B cell (primary cell): ENCODE measurements at regions not wholly inside any gene's neighbourhood (a gene's known extent, or its start where the extent isn't known, plus 50 kb on each side); places are given as distances from the start of the nearest gene placed in this dataset.
A peak's percentile ranks its signal among the peaks of the same experiment; 100 is the strongest.
"Not testable (repeated sequence)": the region's sequence is repeated elsewhere in the genome, so short reads cannot be mapped to it uniquely, and the experiment has no call there.

Source experiments
- ATAC-seq: fragments of 200-7000 bp; cut with Tn5 transposase; one replicate; pipeline ENCODE4 v1.10.0; 2021; ENCODE audit warnings: low read depth, mild to moderate bottlenecking, moderate number of reproducible peaks, moderate library complexity
- CTCF ChIA-PET: fragments of 350-600 bp; sonication (Branson Sonifier 250); formaldehyde crosslinking; loops from one replicate; lab custom pipeline; 2021; ENCODE audit warnings: antibody characterized with exemption, inconsistent platforms; lab: Charles Lee
- POLR2A ChIA-PET: fragments of 350-600 bp; sonication (Branson Sonifier 250); formaldehyde crosslinking; loops from one replicate; lab custom pipeline; 2021; ENCODE audit warnings: antibody characterized with exemption; lab: Charles Lee
- DNase-seq: peaks from one replicate; pipeline ENCODE4 v3.0.0; 2013
- H2AFZ ChIP-seq: 2 replicates; pipeline ENCODE4 v1.6.1; 2012; ENCODE audit warnings: mild to moderate bottlenecking, low read depth, low read length; ENCODE audit not compliant: insufficient read depth, poor library complexity, severe bottlenecking
- H3K27ac ChIP-seq, 2 donors: 1 replicate in 1 of 2; 2 replicates in 1 of 2; pipeline ENCODE4 v1.5.1; 2012 to 2013; ENCODE audit warnings: low read length in 2 of 2, mild to moderate bottlenecking in 2 of 2, moderate library complexity in 1 of 2
- H3K27me3 ChIP-seq, 4 experiments: fragments of 200-600 bp in 1 of 4; sonication (generic) in 1 of 4; replicated peaks in 1 of 4; 1 replicate in 2 of 4; 2 replicates in 2 of 4; pipeline versions ENCODE4 v1.6.1 to v1.7.0; 2013 to 2016; ENCODE audit warnings: low read length in 3 of 4, mild to moderate bottlenecking in 2 of 4, mixed read lengths in 1 of 4, moderate library complexity in 1 of 4; ENCODE audit not compliant: insufficient read depth in 4 of 4, control insufficient read depth in 3 of 4; ENCODE audit errors: control extremely low read depth in 1 of 4
- H3K36me3 ChIP-seq, 2 experiments: replicated peaks in 1 of 2; 1 replicate in 1 of 2; 2 replicates in 1 of 2; pipeline versions ENCODE4 v1.6.1 to v1.7.1; 2013; ENCODE audit warnings: low read length in 1 of 2; ENCODE audit not compliant: insufficient read depth in 2 of 2, control insufficient read depth in 1 of 2; ENCODE audit errors: control extremely low read depth in 1 of 2, extremely low read depth in 1 of 2
- H3K4me1 ChIP-seq, 2 donors: fragments of 200-600 bp in 1 of 2; sonication (generic) in 1 of 2; 1 replicate in 1 of 2; 2 replicates in 1 of 2; pipeline versions ENCODE4 v1.5.1 to v1.6.1; 2013 to 2017; ENCODE audit warnings: low read length in 2 of 2; ENCODE audit not compliant: control insufficient read depth in 2 of 2, insufficient read depth in 2 of 2
- H3K4me2 ChIP-seq: replicated peaks from 2 replicates; pipeline ENCODE3; 2012; ENCODE audit warnings: mild to moderate bottlenecking, low read depth, low read length; ENCODE audit not compliant: poor library complexity, severe bottlenecking
- H3K4me3 ChIP-seq, 5 experiments: fragments of 200-600 bp in 1 of 5; sonication (generic) in 1 of 5; 1 replicate in 3 of 5; 2 replicates in 2 of 5; pipeline versions ENCODE4 v1.5.1 to v1.7.0; 2011 to 2016; ENCODE audit warnings: low read length in 4 of 5, mild to moderate bottlenecking in 4 of 5, low read depth in 2 of 5, control low read depth in 1 of 5, moderate library complexity in 1 of 5; ENCODE audit not compliant: insufficient read depth in 1 of 5; ENCODE audit errors: control extremely low read depth in 1 of 5, extremely low read depth in 1 of 5
- H3K79me2 ChIP-seq: fragments of 200-600 bp; sonication (generic); one replicate; pipeline ENCODE4 v1.6.0; 2016; ENCODE audit warnings: low read length; ENCODE audit not compliant: control insufficient read depth, insufficient read depth
- H3K9ac ChIP-seq: fragments of 200-600 bp; sonication (generic); 2 replicates; pipeline ENCODE4 v1.6.1; 2017; ENCODE audit warnings: mild to moderate bottlenecking, low read length, moderate library complexity
- H3K9me3 ChIP-seq, 3 donors: one replicate each; pipeline versions ENCODE4 v1.6.1 to v1.7.1; 2013; ENCODE audit warnings: low read length in 2 of 3; ENCODE audit not compliant: control insufficient read depth in 2 of 3, insufficient read depth in 1 of 3; ENCODE audit errors: control extremely low read depth in 1 of 3
- H4K20me1 ChIP-seq: 2 replicates; pipeline ENCODE4 v1.6.0; 2012; ENCODE audit warnings: mild to moderate bottlenecking, low read length; ENCODE audit not compliant: insufficient read depth, control insufficient read depth, poor library complexity, severe bottlenecking
- H3K27ac Mint-ChIP-seq: one replicate; pipeline ENCODE4 v1.8.0; 2021; ENCODE audit warnings: mixed read lengths
- H3K27me3 Mint-ChIP-seq: one replicate; pipeline ENCODE4 v1.8.0; 2021; ENCODE audit warnings: mixed read lengths
- H3K4me1 Mint-ChIP-seq: one replicate; pipeline ENCODE4 v1.8.0; 2021; ENCODE audit warnings: mixed read lengths
- H3K4me3 Mint-ChIP-seq: one replicate; pipeline ENCODE4 v1.8.0; 2021; ENCODE audit warnings: mixed read lengths
- H3K9me3 Mint-ChIP-seq: one replicate; pipeline ENCODE4 v1.8.0; 2022; ENCODE audit warnings: mixed read lengths; ENCODE audit not compliant: insufficient read depth
- CTCF ChIP-seq: fragments of 200-600 bp; IDR thresholded peaks from one replicate; pipeline ENCODE4 v1.8.0; 2022; ENCODE audit warnings: antibody characterized with exemption, mild to moderate bottlenecking
- EZH2 ChIP-seq: IDR thresholded peaks from 2 replicates; pipeline ENCODE4 v1.6.1; 2012; ENCODE audit warnings: borderline replicate concordance, low read depth, mild to moderate bottlenecking, moderate library complexity, low read length; ENCODE audit not compliant: insufficient read depth, poor library complexity, severe bottlenecking
- WGBS: methylation state at CpG from one replicate; pipeline ENCODE4 v1.1.5; 2013; ENCODE audit warnings: missing lambda C conversion rate; ENCODE audit not compliant: insufficient coverage; 5-methylcytosine and 5-hydroxymethylcytosine counted together
- intact Hi-C: fragments of 100-400 bp; cut with micrococcal nuclease; formaldehyde crosslinking; loops from one replicate; pipeline ENCODE4 v1.10.0; 2022

GRCh38 chr1:219067350-219067712 lies 106.3 kb upstream of the LYPLAL1 start:
- no peak for TF ChIP-seq EZH2
- peak; percentile 10 for TF ChIP-seq CTCF
- ATAC-seq (no peak), DNase-seq (no peak)
- POLR2A ChIA-PET: no interaction called here
- peaks cover 3% of the 10 kb centered on the region for H3K9me3 Mint-ChIP-seq
- Histone ChIP-seq H3K79me2 (no peaks in the 10 kb centered on the region), H3K4me2 (no peak overlapping the region), H3K27ac (no peak overlapping the region), H2AFZ (no peak overlapping the region), H3K4me1 (no peaks in the 10 kb centered on the region), H3K9me3 (peaks cover 0 to 3% (median 0%) of the 10 kb centered on the region in 3 donors), H3K27me3 (no peaks in the 10 kb centered on the region), H3K36me3 (no peaks in the 10 kb centered on the region), H3K4me3 (no peak overlapping the region), H4K20me1 (no peaks in the 10 kb centered on the region), H3K9ac (no peak overlapping the region)
- CTCF ChIA-PET: interaction anchor here (0.8 to 1.2 kb wide), 8 partner anchors 11 to 737 kb away, joined by 3 to 4 read pairs (median 3); partner anchors contain the start of genes LYPLAL1 and TGFB2
- 96% methylated on average over 2 of the region's 4 CpGs for WGBS
- intact Hi-C loops: loop anchor here (10.0 kb wide), 2 partner anchors 317 to 723 kb away; partner anchors contain the start of gene TGFB2
- H3K27me3 Mint-ChIP-seq: no peaks in the 10 kb centered on the region
- H3K4me1 Mint-ChIP-seq: peaks cover 9% of the 10 kb centered on the region
- H3K4me3 Mint-ChIP-seq: no peak overlapping the region
- H3K27ac Mint-ChIP-seq: no peak overlapping the region

GRCh38 chr1:219070395-219070794 lies 103.3 kb upstream of the LYPLAL1 start:
- H3K4me1 ChIP-seq, H3K4me2 ChIP-seq, H3K27ac ChIP-seq, DNase-seq, H3K79me2 ChIP-seq, H2AFZ ChIP-seq, H3K4me3 Mint-ChIP-seq, H3K9me3 Mint-ChIP-seq, H3K27me3 Mint-ChIP-seq, H3K36me3 ChIP-seq, H3K9ac ChIP-seq, intact Hi-C loops, H3K27me3 ChIP-seq, POLR2A ChIA-PET, CTCF ChIA-PET, H3K4me1 Mint-ChIP-seq, H3K27ac Mint-ChIP-seq, H3K4me3 ChIP-seq, H4K20me1 ChIP-seq, H3K9me3 ChIP-seq, ATAC-seq: not testable (repeated sequence)
- WGBS: no CpG with 5 or more reads among the region's 2 CpGs
